Posterior cingulate gyrus (tissue), 11 donors: ENCODE measurements at regions not wholly inside any gene's neighbourhood (a gene's known extent, or its start where the extent isn't known, plus 50 kb on each side); places are given as distances from the start of the nearest gene placed in this dataset.
"Not testable (repeated sequence)": the region's sequence is repeated elsewhere in the genome, so short reads cannot be mapped to it uniquely, and the experiment has no call there.

ENCODE experiments used
- DNase-seq, 10 donors: peaks; one replicate each; pipeline versions ENCODE4 v3.0.0 to v3.0.0-alpha.2; 2020 to 2021; ENCODE audit warnings: mixed read lengths in 3 of 10
- intact Hi-C: fragments of 100-400 bp; cut with DNase I; formaldehyde crosslinking; loops from one replicate; pipeline ENCODE4 v1.15.1; 2023

DNA sequence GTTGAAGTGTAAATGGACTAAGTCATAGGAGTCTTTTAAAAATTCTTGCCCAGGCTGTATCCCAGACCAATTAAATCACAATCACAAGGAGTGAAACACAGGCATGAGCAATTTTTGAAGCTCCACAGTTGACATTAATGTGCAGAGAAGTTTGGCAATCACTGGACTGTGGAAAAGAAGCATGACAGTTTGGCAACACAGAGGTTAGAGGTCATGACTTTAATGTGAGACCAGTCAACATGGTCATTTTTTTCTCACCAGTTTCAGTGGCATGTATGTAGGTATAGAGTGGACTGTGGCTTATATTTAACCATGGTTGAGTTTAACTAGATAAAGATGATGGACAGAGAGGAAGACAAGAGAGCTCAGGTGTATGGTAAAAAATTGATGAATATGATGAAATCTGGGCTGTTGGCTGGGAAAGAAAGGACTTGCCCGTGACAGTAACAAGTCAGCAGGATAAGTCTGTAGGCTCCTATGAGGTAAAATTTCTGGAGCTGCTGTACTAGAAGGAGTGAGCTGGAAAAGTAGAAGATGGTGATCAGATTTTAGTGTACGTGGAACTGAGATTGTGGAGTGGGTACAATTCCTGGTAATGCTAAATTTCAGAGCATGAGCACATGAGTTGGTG, 432.2 kb upstream of the GHITM start:
- DNase-seq, result no peak
- intact Hi-C loops, result no loop called here

DNA sequence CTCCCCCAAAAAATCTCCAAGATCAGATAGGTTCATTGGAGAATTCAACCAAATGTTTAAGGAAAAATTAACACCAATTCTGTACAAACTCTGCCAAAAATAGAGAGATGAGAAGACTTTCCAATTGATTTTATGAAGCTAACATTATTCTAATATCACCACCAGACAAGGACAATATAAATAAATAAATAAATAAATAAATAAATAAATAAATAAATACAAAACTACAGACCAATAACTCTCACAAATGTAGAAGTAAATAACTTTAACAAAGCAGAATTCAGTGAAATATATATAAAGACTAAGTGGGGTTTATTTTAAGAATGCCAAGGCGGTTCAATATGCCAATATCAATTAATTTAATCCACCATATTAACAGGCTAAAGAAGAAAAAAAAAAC, 425.9 kb upstream of the GHITM start:
- intact Hi-C loops, result no loop called here
- DNase-seq, result no peak

DNA sequence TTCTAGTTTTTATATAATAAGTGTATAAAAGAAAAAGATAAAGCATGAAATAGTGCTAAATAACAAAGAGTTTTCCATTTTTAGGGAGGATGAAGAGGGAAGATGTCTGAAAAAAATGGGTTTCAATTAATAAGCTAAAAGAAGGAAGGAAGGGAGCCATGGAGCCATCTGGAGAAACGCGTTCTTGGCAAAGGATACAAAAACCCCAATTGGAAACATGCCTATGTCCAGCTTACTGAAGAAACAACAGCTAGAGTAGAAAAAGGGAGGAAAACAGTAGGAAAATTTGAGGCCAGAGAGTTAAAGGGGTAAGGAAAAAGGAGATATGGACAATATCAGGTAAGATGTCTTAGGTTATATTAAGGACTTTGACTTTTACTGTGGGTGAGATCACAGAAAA, 416.2 kb upstream of the GHITM start:
- intact Hi-C loops, result no loop called here
- no peak for DNase-seq

DNA sequence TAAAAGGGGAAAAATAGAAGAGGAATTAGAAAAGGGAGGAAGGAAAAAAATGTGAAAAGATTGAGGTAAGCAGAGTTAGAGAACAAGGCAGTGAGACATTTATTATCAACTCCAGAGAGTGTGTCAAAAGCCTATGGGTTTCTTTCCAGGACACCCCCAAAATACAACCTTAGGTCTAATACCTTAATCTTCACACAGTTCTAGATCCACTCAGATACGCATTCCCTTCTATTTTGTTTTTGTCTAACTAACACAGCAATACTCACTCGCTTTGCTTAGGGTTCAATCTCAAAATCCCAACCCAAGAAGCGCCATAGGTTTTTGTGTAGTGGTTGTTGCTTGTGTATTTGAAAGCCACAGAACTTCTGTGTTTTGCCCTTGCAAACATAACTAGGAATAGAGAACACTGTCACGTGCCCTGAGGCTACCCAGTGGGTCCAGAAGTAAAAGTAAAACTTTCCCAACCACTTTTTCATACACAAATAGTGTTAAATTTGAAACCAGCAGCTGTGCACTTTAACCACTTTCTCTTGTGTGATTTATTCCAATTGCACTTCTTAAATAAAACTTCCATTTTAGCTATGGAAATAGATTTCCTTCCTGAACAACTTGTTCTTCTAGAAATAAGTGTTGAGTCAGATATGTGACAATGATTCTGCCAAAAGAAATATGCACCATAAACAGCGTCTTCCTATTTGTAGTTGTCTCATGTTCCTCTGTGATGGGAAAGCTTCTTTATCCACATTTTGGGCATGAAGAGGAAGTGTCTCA, 414.7 kb upstream of the GHITM start:
- intact Hi-C loops, result no loop called here
- DNase-seq, result peak in 1 of 10 donors; percentile 10

DNA sequence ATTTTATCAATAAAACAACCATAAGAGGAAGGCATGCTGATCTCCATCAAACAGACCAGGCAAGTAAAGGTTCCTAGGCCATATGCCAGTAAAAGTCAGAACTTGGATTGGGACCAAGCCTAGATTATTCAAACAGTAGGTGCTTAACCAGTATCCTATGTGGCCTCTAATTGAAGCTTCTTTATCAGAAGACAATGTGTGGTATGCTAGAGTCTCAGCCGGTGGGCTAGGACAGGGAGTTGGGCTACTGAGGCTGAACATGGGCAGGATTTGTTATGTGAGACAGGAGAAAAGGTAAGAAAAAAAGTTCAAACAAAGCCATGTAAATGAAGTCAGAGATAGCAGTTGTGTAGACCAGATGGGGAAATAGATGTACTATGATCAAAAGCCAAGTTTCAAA, 413.7 kb upstream of the GHITM start:
- no peak for DNase-seq
- intact Hi-C loops, result no loop called here

DNA sequence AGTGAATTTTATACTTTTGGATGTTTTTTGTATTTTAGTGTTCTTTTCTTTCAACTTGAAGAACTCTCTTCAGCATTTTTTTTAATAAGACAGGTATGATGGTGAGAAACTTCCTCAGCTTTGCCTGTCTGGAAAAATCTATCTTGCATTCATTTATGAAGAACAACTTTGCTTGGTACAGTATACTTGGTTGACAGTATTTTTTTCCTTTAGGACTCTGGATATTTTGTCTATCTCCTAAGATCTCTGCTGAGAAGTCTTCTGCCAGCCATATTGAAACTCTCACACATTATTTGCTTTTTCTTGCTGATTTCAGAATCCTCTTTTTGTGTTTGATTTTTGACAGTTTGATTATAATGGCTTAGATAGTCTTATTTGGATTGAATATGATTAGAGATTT, 405.0 kb upstream of the GHITM start:
- intact Hi-C loops, result no loop called here
- no peak for DNase-seq

DNA sequence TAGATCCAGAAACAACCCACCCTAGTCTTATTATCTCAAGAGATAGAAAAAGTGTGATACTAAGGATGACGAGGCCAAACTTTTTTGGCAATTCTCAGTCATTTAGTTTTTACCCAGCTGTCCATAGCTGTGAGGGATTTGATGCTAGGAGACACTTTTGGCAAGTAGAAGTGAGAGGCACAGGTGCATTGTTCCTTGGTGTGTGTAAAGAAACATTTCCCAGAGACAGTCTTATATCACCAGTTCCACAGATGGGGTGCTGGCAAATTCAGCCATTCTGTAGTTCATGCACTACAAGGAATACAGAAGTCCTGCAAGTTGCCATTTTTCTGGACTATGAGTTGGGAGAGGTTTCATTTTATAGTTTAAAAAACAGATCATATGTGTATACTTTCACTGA, 403.3 kb upstream of the GHITM start:
- intact Hi-C loops, result no loop called here
- no peak for DNase-seq

DNA sequence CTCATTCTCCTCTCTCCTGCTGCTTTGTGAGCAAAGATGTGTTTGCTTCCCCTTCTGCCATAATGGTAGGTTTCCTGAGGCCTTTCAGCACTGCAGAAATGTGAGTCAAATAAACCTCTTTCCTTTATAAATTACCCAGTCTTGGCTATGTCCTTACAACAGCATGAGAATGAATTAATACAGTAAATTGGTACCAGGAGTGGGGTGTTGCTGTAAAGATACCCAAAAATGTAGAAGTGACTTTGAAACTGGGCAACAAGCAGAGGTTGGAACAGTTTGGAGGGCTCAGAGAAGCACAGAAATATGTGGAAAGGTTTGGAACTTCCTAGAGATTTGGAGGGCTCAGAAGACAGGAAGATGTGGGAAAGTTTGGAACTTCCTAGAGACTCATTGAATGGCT, 388.7 kb upstream of the GHITM start:
- intact Hi-C loops, result no loop called here
- no peak for DNase-seq

DNA sequence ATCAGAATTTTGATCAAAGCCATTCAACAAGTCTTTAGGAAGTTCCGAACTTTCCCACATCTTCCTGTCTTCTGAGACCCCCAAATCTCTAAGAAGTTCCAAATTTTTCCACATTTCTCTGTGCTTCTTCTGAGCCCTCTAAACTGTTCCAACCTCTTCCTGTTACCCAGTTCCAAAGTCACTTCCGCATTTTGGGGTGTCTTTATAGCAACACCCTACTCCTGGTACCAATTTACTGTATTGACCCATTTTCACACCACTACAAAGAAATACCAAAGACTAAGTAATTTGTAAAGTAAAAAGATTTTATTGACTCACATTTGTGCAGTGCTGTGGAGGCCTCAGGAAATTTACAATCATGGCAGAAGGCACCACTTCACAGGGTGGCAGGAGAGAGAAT, 385.8 kb upstream of the GHITM start:
- intact Hi-C loops, result no loop called here
- DNase-seq, result no peak

DNA sequence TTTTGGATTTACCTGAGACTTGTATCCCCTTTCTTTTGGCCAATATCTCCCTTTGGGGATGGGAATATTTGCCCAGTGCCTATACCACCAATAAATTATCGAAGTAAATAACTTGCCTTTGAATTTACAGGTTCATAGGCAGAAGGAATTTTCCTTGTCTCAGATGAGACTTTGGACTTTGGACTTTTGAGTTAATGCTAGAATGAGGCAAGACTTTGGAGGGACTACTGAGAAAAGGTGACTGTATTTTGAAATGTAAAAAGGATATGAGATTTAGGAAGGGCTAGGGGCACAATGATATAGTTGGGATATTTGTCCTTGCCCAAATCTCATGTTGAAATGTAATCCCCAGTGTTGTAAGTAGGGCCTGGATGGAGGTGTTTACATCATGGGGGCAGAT, 384.5 kb upstream of the GHITM start:
- intact Hi-C loops, result no loop called here
- no peak for DNase-seq

DNA sequence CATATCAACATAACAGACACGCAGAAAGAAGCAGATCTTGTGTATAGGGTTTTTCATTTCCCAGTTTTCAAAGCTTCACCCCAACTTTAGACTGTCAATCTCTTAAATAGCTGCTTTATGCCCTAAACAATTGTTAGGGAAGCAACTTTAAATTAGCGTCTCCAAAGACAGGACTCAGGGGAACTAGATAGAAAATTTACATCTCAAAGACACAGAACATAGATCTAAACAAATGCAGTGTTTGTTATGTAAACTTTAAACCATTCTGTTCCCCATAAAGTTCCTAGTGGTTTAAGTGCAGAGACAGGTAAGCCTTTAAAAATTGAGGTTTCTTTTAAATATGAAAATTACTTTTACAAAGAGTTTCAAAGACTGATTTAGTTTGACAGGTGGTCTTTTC, 379.2 kb upstream of the GHITM start:
- intact Hi-C loops, result no loop called here
- no peak for DNase-seq

DNA sequence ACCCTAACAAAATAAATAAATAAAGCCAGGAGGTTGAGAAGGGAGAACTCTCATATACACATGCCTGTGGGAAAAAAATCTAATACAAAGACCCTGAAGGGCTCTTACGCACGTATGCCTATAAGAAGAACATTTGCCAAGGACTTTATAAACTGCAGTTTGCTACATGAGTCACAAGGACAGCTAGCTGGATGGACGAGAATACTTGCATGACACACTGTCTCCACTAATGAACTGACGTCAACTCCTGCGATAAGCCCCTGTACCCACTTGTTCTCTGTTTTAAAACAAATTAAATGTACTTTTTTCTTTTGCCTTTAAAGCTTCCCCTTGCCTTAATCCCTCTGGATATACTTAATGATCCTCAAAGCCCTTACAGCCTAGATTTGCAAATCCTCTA, 374.6 kb upstream of the GHITM start:
- intact Hi-C loops, result no loop called here
- no peak for DNase-seq

DNA sequence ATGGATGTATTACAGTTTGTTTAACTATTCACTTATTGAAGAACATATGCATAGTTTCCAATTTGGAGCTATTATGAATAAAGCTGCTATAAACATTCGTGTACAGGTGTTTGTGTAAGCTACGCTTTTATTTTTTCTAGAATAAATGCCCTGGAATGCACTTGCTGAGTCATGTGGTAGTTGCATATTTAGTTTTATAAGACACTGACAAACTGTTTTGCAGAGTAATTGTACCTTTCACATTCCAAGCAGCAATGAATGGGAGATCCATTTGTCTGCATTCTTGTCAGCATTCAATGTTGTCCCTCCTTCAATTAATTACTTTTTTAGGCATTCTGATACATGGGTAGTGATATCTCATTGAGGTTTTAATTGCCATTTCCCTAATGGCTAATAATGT, 373.6 kb upstream of the GHITM start:
- intact Hi-C loops, result no loop called here
- no peak for DNase-seq

DNA sequence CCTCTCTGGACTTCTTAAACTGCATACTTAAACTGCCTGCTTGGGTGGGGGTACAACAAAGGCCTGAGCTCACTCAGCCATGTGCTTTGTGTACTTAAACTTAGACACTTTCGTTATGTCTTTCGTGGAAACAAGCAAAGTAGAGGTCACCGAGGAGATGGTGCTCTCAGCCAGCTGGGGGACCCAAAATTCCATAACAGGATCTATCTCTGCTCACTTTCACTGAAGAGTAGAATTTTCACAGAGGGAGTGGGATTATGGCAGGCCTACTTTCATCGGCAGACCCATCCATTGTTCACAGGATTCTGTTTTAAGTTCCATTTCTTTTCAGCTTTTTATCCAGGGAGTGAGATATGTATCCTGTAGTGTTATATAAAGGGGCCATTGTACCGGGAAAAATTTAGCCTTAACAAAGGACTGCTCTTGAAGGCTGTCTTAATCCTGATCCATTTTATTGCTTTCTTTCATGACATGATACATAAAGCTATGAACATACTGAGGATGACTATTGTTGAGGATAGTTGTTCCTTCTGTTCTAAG, 370.0 kb upstream of the GHITM start:
- DNase-seq, result no peak
- intact Hi-C loops, result no loop called here

DNA sequence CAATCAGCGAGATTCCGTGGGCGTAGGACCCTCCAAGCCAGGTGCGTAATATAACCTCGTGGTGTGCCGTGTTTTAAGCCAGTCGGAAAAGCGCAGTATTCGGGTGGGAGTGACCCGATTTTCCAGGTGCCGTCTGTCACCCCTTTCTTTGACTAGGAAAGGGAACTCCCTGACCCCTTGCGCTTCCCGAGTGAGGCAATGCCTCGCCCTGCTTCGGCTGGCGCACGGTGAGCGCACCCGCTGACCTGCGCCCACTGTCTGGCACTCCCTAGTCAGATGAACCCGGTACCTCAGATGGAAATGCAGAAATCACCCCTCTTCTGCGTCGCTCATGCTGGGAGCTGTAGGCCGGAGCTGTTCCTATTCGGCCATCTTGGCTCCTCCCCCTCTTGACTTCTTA, 352.6 kb upstream of the GHITM start:
- DNase-seq, intact Hi-C loops: not testable (repeated sequence)

DNA sequence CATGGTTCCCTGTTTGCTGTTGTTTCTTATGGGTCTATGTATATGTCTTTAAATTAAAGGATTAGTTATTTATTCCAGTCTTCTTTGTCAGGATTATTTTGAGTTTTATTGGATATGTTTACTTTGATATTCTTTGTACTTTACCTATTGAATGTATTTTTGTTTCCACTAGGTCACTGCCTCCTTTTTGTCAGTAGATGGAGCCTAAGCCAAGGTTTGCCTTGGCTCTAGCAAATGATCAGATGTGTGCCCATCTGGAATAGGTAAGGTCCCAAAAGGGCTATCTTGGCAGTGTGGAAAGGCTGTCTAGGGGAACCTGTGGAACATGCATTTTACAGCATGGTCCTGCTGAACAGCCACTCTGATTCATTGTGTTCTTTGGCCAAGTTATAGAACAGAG, 337.3 kb upstream of the GHITM start:
- DNase-seq, result no peak
- intact Hi-C loops, result no loop called here

DNA sequence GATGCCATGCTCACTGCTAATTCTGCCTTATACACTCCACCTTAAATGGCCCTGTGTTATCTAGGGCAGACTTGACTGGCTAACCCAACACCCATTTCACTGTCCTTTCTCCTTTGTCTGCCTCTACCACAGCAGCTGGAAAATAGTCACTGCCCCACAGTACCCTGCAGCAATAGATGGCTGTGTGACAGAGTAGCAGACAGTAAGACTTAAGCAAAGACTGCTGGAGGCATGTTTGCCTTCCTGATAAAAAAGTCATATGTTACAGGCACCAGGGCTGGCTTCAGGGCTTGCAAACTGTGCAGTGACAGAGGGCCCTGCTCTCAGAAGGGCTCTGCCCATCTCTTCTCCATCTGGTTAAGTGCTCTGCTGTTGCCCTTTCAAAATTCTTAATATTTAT, 332.6 kb upstream of the GHITM start:
- no peak for DNase-seq
- intact Hi-C loops, result no loop called here

DNA sequence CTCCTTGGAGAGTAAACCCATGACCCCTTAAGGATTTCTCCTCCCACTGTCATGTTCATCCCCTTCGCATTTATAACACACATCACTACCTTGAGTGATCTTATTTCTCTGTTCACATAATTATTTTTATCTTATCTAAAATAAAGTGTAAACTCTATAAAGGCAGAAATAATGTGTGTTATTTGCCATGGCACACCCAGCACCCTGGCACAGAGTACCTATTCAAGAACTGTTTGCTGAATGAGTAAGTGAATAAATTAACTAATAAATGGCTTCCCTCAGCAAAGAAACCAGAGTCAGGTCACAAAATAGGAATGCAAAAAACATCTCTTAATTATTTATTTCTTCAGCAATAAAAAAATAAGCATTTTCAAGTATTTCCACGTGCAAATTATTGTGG, 330.3 kb upstream of the GHITM start:
- intact Hi-C loops, result no loop called here

DNA sequence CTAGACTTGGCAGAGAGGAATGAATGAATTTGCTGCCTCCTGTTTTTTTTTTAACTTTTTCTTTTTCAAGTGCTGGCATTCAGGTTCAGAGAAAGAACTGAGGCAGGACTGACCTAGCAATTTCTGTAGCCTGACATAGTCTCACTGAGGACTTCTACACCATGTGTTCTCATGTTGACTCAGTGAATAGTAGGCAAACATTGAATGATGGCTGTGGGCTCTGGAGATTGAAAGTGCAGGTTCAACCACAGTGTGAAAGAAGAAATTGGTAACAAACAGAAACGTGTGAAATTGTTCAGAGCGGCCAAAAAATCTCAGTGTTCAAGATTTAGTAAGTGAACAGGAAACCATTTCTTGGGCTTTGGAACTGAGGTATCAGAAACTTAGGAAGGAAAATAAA, 322.4 kb upstream of the GHITM start:
- DNase-seq, result no peak
- intact Hi-C loops, result no loop called here

More for the DNA sequence above, 330.3 kb upstream of the GHITM start:
- no peak for DNase-seq

DNA sequence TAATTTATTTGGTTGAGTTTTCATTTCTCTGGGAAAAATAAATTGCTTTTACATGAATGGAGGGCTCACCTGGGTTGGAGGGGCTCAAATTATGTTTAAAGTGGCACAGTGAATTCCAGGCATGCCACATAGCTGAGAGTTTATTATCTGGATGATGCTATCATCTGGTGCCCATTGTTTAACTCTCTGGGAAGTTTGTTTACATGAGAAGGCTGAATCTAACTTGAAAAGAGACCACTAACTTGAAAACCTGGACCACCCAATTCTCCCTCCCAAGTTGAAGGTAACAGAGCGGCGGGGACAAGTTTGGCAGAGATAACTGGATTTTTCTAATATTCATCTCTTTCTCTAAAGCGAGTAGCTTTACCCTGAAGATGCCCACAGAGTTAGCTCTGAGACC, 321.5 kb upstream of the GHITM start:
- no peak for DNase-seq
- intact Hi-C loops, result no loop called here

DNA sequence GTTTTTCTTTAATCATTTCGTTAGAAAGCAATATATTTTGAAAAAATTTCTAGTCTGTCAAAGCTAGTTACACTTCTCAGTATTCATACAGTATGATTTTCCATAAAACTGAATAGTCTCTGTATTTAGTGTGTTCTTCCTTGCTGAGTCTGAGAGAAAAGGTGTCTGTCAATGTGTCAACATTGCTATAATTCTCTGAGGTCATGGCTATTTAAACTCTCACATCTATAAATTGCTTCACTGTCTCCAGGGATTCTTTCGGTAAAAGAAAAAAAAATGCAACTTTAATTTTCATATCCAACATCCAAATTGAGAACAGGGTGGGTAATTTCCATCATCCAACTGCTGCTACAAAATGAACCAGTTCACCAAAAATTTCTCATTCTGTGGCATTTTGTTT, 319.7 kb upstream of the GHITM start:
- no peak for DNase-seq

DNA sequence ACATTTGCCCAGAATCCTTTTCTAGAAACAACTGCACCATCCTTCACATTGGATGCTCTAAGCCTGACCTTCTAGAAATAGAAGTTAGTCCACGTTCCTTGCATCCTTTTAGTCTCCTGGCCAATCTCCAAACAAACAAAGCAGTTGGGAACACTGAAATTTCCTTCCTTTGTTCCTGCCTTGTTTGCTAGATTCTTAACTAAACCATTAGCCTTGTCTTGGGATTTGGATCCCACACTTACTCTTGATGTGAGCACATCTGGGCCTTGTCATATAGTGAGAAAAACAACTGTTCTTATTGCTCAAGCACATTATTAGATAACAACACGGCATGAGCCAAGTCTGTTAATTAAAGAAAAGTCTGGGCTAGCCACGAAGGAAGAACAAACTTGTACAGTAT, 319.3 kb upstream of the GHITM start:
- no peak for DNase-seq
- intact Hi-C loops, result no loop called here

More for the DNA sequence above, 319.7 kb upstream of the GHITM start:
- intact Hi-C loops, result no loop called here
